CD4-positive, alpha-beta T cell (primary cell): ENCODE measurements at regions not wholly inside any gene's neighbourhood (a gene's known extent, or its start where the extent isn't known, plus 50 kb on each side); places are given as distances from the start of the nearest gene placed in this dataset.

Experiments
- ATAC-seq: fragments of 200-7000 bp; cut with Tn5 transposase; one replicate; pipeline ENCODE4 v1.10.0; 2022; ENCODE audit warnings: mild to moderate bottlenecking; ENCODE audit not compliant: poor library complexity
- CTCF ChIA-PET: fragments of 350-600 bp; sonication (Branson Sonifier 250); formaldehyde crosslinking; loops from one replicate; lab custom pipeline; 2021; ENCODE audit warnings: antibody characterized with exemption, inconsistent platforms; lab: Charles Lee
- POLR2A ChIA-PET: fragments of 350-600 bp; sonication (Branson Sonifier 250); formaldehyde crosslinking; loops from one replicate; lab custom pipeline; 2021; ENCODE audit warnings: antibody characterized with exemption, inconsistent platforms; lab: Charles Lee
- DNase-seq, 14 experiments: peaks; one replicate each; pipeline ENCODE4 v3.0.0-alpha.2; 2013 to 2020; ENCODE audit warnings: mixed read lengths in 2 of 14
- H3K27ac ChIP-seq, 2 donors: one replicate each; pipeline versions ENCODE4 v1.5.1 to v1.7.0; 2013; ENCODE audit warnings: low read length in 2 of 2, low read depth in 1 of 2, mild to moderate bottlenecking in 1 of 2
- H3K27me3 ChIP-seq, 2 experiments: 1 replicate in 1 of 2; 2 replicates in 1 of 2; pipeline versions ENCODE4 v1.6.1 to v1.7.0; 2013; ENCODE audit warnings: low read length in 2 of 2, control low read depth in 1 of 2, mild to moderate bottlenecking in 1 of 2, moderate library complexity in 1 of 2; ENCODE audit not compliant: insufficient read depth in 2 of 2, control insufficient read depth in 1 of 2
- H3K36me3 ChIP-seq: one replicate; pipeline ENCODE4 v1.6.1; 2013; ENCODE audit warnings: low read length, control low read depth; ENCODE audit not compliant: insufficient read depth
- H3K4me1 ChIP-seq: one replicate; pipeline ENCODE4 v1.6.1; 2013; ENCODE audit warnings: low read length, control low read depth; ENCODE audit not compliant: insufficient read depth
- H3K4me3 ChIP-seq: one replicate; pipeline ENCODE4 v1.5.1; 2013; ENCODE audit warnings: mild to moderate bottlenecking, low read length, moderate library complexity
- H3K9me3 ChIP-seq, 2 experiments: 1 replicate in 1 of 2; 2 replicates in 1 of 2; pipeline versions ENCODE4 v1.6.1 to v1.7.0; 2013; ENCODE audit warnings: low read length in 2 of 2, mild to moderate bottlenecking in 2 of 2, control low read depth in 1 of 2, moderate library complexity in 1 of 2; ENCODE audit not compliant: control insufficient read depth in 1 of 2, insufficient read depth in 1 of 2
- H3K27ac Mint-ChIP-seq: one replicate; pipeline ENCODE4 v1.8.0; 2020; ENCODE audit warnings: mixed read lengths
- H3K27me3 Mint-ChIP-seq: one replicate; pipeline ENCODE4 v1.8.0; 2021; ENCODE audit warnings: mixed read lengths
- H3K36me3 Mint-ChIP-seq: one replicate; pipeline ENCODE4 v1.8.0; 2021; ENCODE audit warnings: low read depth, mixed read lengths
- H3K4me1 Mint-ChIP-seq: one replicate; pipeline ENCODE4 v1.8.0; 2021; ENCODE audit warnings: low read depth, mixed read lengths
- H3K4me3 Mint-ChIP-seq: one replicate; pipeline ENCODE4 v1.8.0; 2020; ENCODE audit warnings: mild to moderate bottlenecking, mixed read lengths
- H3K9me3 Mint-ChIP-seq: one replicate; pipeline ENCODE4 v1.8.0; 2020; ENCODE audit warnings: mixed read lengths
- CTCF ChIP-seq: fragments of 200-600 bp; IDR thresholded peaks from one replicate; pipeline ENCODE4 v1.8.0; 2022; ENCODE audit warnings: antibody characterized with exemption, mild to moderate bottlenecking
- intact Hi-C, 2 experiments: fragments of 100-400 bp; cut with DNase I in 1 of 2; cut with micrococcal nuclease in 1 of 2; formaldehyde crosslinking; loops; one replicate each; pipeline versions ENCODE4 v1.15.1 to v1.9.0; 2023 to 2025; cut with DNase I, micrococcal nuclease

DNA sequence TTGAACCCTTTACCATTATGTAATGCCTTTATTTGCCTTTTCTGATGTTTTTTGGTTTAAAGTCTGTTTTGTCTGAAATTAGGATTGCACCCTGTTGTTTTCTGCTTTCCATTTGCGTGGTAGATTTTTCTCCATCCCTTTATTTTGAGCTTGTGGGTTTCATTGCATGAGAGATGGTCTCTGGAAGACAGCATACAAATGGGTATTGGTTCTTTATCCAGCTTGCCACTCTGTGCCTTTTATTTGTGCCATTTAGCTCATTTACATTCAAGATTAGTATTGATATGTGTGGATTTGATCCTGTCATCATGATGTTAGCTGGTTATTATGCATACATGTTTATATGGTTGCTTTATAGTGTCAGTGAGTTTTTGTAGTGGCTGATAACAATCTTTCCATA, 318.7 kb upstream of the PPP2R3A start:
- Mint-ChIP-seq H3K27ac (no peak overlapping the region), H3K4me3 (no peak overlapping the region), H3K4me1 (no peaks in the 10 kb centered on the region), H3K36me3 (no peaks in the 10 kb centered on the region), H3K9me3 (peaks cover 18% of the 10 kb centered on the region), H3K27me3 (no peaks in the 10 kb centered on the region)
- no peaks in the 10 kb centered on the region for H3K4me1 ChIP-seq
- intact Hi-C loops = no loop called here
- ATAC-seq = no peak
- DNase-seq = no peak
- no peaks in the 10 kb centered on the region for H3K27me3 ChIP-seq
- H3K9me3 ChIP-seq = peaks cover 3 to 11% of the 10 kb centered on the region in 2 experiments
- H3K36me3 ChIP-seq = no peaks in the 10 kb centered on the region
- no peak overlapping the region for H3K27ac ChIP-seq
- no peak overlapping the region for H3K4me3 ChIP-seq
- POLR2A ChIA-PET = no interaction called here
- no peak for TF ChIP-seq CTCF
- CTCF ChIA-PET = no interaction called here

GRCh38 chr3:135649361-135649760, 316.2 kb upstream of the PPP2R3A start:
- H3K4me3 Mint-ChIP-seq = no peak overlapping the region
- Histone ChIP-seq H3K4me3 (no peak overlapping the region), H3K9me3 (peaks cover 3 to 11% of the 10 kb centered on the region in 2 experiments), H3K4me1 (no peaks in the 10 kb centered on the region), H3K27ac (no peak overlapping the region), H3K36me3 (no peaks in the 10 kb centered on the region), H3K27me3 (no peaks in the 10 kb centered on the region)
- H3K9me3 Mint-ChIP-seq = peaks cover 18% of the 10 kb centered on the region
- TF ChIP-seq CTCF = no peak
- H3K36me3 Mint-ChIP-seq = no peaks in the 10 kb centered on the region
- CTCF ChIA-PET = no interaction called here
- no peak for ATAC-seq
- no peak for DNase-seq
- H3K27me3 Mint-ChIP-seq = no peaks in the 10 kb centered on the region
- no peak overlapping the region for H3K27ac Mint-ChIP-seq
- intact Hi-C loops = no loop called here
- POLR2A ChIA-PET = no interaction called here
- no peaks in the 10 kb centered on the region for H3K4me1 Mint-ChIP-seq

DNA sequence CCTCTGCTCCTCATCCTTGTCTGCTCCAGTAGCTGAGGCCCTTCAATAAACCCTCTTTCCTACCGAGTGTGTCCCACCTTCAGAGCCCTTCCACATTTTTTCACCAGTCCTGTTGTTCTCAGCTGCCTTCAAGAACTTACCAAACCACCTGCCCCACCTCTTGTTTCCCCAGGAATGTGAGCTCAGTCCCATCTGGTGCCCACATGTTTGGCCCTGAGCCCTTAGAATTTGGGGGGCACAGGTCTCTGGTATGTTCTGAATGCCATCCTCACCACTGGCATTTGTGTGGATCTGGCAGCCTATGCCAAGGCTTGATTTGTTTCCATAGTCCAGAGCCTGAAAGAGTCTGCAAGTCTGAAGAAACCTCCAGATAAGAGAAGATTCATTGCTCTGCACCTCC, 315.2 kb upstream of the PPP2R3A start:
- H3K4me1 ChIP-seq = no peaks in the 10 kb centered on the region
- H3K27me3 ChIP-seq = no peaks in the 10 kb centered on the region
- Mint-ChIP-seq H3K9me3 (peaks cover 17% of the 10 kb centered on the region), H3K36me3 (no peaks in the 10 kb centered on the region), H3K27me3 (no peaks in the 10 kb centered on the region), H3K4me1 (no peaks in the 10 kb centered on the region), H3K4me3 (no peak overlapping the region), H3K27ac (no peak overlapping the region)
- intact Hi-C loops = no loop called here
- no peak overlapping the region for H3K4me3 ChIP-seq
- ATAC-seq (no peak), DNase-seq (no peak)
- CTCF ChIA-PET = no interaction called here
- POLR2A ChIA-PET = no interaction called here
- TF ChIP-seq CTCF = no peak
- H3K9me3 ChIP-seq = peaks cover 3 to 11% of the 10 kb centered on the region in 2 experiments
- no peak overlapping the region for H3K27ac ChIP-seq
- no peaks in the 10 kb centered on the region for H3K36me3 ChIP-seq
